Inflammatory macrophage treated with lipopolysaccharide for 4 hours (primary cell): ENCODE measurements at regions not wholly inside any gene's neighbourhood (a gene's known extent, or its start where the extent isn't known, plus 50 kb on each side); places are given as distances from the start of the nearest gene placed in this dataset.
"Not testable (repeated sequence)": the region's sequence is repeated elsewhere in the genome, so short reads cannot be mapped to it uniquely, and the experiment has no call there.

ENCODE experiments used
- DNase-seq: peaks from one replicate; pipeline ENCODE4 v3.0.0-alpha.2; 2020

DNA sequence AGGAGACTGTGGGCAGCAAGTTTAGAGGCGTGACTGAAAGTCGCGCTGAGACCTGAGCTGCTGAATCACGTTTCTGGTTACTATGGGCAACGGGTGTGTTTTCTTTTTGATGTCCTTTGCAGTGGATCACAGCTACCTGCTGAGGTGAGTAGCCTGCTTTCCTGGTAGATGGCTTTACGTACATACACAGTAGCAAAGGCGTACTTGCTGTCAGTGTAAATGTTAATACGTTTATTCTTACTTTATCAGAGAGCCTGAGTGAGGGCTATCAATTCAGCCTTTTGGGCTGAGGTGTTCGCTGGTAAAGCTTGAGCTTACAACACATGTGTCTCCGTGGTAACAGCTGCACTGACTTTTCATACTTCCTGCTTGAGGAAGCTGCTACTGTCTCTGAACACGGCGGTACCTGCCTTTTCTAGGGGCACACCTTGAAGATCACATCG is 165.1 kb upstream of the CCZ1B start:
- DNase-seq = not testable (repeated sequence)

DNA sequence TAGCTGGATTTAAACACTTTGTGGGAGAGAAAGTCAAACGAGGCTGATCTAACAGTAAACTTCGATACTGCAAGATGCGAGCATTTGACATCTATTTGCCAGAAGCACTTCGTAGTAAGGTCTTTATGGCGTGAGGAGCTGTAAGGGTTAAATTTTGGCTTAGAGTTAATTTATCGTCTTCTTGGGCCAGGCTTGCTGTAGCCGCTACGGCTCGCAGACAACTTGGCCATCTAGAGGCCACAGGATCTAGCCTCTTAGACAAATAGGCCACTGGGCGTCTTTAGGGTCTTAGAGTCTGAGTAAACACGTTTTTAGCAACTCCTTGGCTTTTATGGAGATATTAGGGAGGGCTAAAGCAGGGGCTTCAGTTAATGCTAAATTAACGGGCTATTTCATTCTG is 165.6 kb upstream of the CCZ1B start:
- not testable (repeated sequence) for DNase-seq

DNA sequence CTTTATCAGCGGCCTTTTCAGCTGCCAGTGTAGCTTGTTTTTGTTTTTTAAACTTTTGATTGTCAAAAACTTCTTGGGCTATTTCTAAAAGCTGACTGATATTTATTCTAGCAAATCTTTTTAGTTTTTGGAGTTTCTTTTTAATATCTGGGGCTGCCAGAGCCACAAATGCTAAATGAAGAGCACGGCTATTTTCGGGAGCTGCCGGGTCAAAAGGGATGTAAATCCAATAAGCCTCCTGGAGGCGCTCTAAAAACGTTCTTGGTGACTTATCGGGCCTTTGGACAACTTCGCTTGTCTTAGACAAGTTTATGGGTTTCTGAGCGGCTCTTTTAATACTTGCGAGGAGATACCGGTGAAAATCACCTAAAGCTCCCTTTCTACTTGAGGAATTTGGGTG is 166.1 kb upstream of the CCZ1B start:
- DNase-seq = not testable (repeated sequence)

- not testable (repeated sequence) for DNase-seq
These were observed 169.0 kb upstream of the CCZ1B start for GRCh38 chr7:6995026-6995425.

DNA sequence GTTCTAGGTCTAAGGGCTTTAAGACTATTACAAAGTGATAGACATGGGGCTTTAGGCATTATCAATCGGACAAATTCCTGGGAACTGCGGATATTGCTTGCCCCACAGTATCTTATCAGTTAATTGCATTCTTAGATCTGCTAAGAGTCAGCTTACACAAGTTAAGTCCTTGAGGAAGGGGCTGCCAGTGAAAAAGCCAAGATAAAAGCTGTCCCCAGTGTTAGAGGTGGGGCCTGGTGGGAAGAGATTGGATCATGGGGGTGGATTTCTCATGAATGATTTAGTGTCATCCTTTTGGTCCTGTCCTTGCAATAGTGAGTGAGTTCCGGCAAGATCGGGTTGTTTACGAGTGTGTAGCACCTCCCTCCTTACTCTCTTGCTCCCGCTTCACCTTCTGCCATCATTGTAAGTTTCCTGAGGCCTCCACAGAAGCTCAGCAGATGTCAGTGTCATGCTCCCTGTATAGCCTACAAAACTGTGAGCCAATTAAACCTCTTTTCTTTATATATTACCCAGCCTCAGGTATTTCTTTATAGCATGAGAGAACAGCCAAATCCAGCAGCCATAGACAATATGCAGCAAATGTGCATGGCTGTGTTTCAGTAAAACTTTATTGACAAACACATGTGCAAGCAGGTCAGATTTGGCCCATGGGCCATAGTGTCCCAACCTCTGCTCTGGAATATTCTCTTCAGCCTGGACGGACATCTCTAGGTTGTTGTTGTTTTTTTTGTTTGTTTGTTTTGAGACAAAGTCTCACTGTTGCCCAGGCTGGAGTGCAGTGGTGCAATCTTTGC is 169.6 kb upstream of the CCZ1B start:
- DNase-seq = not testable (repeated sequence)

DNA sequence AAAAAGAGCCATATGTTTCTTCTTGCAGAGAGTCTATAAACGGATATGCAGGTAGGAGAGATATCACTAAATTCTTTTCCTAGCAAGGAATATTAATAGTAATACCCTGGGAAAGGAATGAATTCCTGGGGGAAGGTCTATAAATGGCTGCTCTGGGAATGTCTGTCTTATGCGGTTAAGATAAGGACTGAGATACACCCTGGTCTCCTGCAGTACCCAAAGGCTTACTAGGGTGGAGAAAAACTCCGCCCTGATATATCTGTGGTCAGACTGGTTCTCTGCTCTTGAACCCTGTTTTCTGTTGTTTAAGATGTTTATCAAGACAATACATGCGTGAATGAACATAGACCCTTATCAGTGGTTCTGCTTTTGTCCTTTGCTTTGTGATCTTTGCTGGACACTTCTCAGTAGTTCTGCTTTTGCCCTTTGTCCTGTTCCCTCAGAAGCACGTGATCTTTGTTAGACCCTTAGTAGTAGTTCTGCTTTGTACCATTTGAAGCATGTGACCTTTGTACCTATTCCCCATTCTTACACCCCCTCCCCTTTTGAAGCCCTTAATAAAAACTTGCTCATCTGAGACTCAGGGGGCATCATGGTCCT is 173.1 kb upstream of the CCZ1B start:
- not testable (repeated sequence) for DNase-seq

DNA sequence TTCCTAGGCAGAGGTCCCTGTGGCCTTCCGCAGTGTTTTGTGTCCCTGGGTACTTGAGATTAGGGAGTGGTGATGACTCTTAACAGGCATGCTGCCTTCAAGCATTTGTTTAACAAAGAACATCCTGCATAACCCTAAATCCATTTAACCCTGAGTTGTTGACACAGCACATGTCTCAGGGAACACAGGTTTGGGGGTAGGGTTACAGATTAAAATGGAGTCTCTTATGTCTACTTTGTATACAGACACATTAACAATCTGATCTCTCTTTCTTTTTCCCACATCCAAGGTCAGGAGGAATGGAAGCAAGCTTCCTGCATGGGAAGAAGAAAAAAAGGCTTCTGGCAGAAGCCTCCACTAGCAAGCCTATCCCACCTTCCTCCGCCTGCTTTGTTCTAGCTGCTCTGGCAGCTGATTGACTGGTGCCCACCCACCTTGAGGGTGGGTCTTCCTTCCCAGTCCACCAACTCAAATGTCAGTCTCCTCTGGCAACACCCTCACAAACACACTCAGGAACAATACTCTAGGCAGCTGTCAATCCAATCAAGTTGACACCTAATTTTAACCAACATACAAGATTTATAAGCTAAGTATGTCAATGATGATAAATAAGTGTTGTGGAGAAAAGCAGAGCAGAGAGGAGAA is 176.5 kb upstream of the CCZ1B start:
- DNase-seq = no peak

DNA sequence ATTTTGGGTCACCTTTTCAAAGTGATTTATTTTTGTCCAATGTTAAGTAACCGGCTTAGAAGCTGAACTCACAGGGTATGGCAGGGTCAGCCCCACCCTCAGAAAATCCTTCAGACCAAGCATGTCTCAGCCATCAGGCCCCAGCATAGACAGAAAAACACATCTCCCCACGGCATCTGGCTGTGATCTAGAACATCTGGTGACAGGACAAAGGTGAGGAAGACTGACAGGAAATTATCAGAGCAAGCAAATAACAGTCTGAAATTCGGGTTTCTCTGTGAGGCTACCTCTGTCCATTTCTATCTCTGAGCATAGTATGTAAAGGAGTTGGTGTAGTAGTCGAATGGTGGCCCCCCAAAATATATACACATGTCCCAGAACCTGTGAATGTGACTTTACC is 177.0 kb upstream of the C1GALT1 start:
- no peak for DNase-seq

GRCh38 chr7:7005949-7006348 is 176.4 kb upstream of the C1GALT1 start:
- not testable (repeated sequence) for DNase-seq

- DNase-seq = not testable (repeated sequence)
These were observed 171.1 kb upstream of the C1GALT1 start for GRCh38 chr7:7011241-7011640.

DNA sequence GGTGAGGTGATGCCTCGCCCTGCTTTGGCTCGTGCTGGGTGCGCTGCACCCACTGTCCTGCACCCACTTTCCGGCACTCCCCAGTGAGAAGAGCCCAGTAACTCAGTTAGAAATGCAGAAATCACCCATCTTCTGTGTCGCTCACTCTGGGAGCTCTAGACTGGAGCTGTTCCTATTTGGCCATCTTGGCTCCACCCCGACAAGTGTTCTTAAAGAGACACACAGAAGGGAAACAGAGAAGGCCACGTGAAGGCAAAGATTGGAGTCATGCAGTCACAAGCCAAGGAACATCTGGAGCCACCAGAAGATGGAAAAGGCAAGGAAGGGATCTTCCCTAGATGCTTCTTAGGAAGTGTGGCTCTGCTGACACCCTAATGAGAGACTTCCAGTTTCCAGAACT is 170.6 kb upstream of the C1GALT1 start:
- DNase-seq = not testable (repeated sequence)

DNA sequence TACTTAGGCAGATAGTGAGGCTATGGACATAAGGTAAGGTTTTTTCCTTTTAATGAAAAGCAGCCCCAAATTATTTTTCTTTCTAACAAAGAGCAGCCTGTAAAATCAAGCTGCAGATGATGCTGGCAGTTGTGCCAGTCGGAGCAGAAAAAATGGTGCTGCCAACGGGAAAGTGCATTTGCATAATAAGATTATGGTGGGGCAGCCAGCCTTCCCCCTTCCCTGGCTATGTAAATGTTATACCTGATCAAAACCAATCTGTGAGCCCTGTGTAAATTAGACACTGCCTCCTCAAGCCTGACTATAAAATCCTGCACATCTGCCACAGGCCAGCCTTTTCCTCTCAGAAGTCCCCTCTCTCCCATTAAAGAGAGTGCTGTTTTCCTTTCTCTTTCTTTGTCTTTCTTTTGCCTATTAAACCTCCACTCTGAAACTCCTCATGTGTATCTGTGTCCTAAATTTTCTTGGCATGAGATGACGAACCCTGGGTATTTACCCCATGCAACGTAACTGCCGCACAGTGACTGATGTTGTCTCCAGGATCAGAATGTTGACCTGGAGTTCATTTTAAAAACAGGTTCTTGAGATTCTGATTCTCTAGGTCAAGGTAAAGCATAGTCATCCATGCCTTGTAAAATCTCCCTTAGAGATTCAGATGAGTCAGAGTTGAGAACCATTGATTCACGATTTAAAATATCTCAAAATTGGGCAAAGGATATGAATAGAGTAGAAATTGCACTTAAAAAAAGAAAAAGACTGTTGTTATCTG is 167.3 kb upstream of the C1GALT1 start:
- no peak for DNase-seq

- no peak for DNase-seq
These were observed 164.6 kb upstream of the C1GALT1 start for GRCh38 chr7:7017707-7018280.

DNA sequence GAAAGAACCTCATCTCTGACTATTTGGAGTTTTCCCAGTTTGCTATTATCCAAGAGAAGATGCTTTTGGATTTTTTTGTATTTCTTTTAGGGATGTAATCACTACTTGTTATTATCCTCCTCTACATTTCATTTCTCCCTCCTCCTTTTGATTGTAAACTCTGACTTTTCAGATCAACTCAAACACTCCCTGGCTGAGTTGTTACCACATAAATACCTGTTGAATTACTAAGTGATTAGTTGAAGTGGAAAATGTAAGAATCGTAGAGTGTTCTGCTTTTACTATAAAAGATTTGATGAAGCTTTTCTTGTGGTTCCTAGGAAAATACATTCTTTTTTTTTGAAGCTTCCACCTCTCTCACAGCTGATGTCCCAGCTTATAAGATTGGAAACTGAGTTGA is 164.1 kb upstream of the C1GALT1 start:
- DNase-seq = no peak

DNA sequence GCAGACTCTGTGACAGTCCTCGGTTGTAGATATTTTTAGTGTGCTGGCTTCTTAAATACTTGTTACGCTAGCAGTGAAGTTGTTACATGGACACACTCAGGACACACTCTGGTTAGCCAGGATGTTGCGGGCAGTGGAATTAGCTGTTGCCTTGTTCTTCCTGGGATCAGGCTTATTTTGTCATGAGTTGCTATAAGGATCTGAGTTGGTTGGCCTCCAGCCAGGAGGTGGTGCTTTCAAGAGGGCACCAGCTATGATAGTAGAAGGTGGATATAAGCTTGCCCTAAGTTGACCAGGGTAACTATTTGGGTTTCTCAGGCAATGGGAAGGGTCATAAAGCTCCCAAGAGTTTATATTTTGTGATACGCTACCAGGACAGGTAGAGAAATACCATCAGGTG is 150.1 kb upstream of the C1GALT1 start:
- DNase-seq = no peak

- DNase-seq = no peak
These were observed 146.5 kb upstream of the C1GALT1 start for GRCh38 chr7:7035851-7036250.

GRCh38 chr7:7042286-7042893 is 140.0 kb upstream of the C1GALT1 start:
- DNase-seq = not testable (repeated sequence)

DNA sequence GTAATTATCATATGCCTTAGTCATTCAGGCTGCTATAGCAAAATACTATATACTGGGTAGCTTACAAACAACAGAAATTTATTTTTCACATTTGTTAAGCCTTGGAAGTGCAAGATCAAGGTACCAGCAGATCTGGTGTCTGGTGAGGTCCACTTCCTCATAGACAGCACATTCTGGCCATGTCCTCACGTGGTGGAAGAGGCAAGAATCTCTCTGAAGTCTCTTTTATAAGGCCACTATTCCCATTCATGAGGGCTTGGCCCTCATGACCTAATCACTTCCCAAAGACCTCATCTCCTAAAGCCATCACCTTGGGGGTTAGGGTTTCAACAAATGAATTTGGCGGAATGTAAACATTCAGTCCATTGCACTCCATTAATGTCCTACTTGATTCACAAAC is 137.5 kb upstream of the C1GALT1 start:
- no peak for DNase-seq

GRCh38 chr7:7048213-7048612 is 134.1 kb upstream of the C1GALT1 start:
- no peak for DNase-seq

DNA sequence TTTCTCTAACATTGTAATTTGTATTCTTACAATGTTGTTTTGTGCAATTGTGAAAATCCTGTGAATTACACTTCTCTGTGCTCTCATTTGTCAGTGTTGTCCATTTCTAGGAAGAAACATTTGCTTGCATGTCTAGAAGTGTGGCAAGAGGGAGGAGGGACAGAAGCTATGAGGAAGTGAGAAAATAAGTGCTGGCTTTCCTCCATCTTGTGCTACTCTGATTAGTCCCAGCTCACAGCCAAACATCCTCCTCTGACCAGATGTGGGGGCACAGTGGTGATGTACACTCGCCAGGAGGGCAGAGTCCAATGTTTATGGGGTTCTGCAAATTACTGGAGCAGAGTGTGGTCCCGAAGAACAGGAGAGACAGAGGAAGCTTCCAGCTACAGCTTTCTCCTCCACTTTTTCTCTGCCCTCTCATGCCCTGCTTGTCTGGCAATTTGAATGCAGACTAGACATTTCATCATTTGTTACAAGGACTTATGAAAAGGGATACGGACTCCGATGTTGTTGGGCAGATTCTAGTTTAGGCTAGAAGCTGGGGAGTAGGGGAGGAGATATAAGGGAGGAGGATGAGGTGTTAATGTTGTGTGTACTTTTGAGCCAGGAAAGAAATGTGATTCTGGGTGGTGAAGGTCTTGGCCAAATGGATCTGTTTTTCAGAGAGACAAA is 131.0 kb upstream of the C1GALT1 start:
- peak; percentile 56 for DNase-seq

DNA sequence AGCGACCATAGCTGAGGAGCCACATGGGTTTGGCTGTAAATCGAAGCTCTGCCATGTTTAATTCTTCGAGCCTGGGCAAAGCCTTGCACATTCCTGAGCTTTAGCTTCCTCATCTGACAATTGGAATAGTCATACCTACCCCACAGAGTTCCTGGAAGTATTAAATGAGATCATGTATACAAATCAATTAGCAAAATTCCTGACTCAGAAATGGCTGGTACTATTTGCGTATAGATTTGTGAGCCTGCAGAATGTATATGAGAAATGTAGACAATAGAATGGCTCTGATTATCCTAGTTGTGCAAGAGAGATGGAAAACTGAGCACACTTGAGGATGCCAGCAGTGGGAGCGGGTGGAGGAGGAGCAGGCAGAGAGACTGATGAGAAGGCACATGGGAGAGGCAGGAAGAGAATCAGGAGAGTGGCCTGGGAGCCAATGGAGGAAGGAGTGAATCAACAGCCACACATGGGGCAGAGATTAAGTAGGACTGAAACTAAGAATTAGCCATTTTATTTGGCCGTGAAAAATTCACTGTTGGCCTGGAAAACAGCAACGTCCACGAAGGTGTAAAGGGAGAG is 128.0 kb upstream of the C1GALT1 start:
- DNase-seq = no peak
